Fibroblast of the aortic adventitia (primary cell): ENCODE measurements at regions not wholly inside any gene's neighbourhood (a gene's known extent, or its start where the extent isn't known, plus 50 kb on each side); places are given as distances from the start of the nearest gene placed in this dataset.

ENCODE experiments used
- DNase-seq: peaks from one replicate; pipeline ENCODE4 v3.0.0-alpha.2; 2010; ENCODE audit warnings: low read depth
- H3K4me3 ChIP-seq: 2 replicates; pipeline ENCODE4 v1.5.1; 2011; ENCODE audit warnings: low read depth, mild to moderate bottlenecking, control low read depth, low read length, moderate library complexity
- TF ChIP-seq, protein P1 (sequence below): IDR thresholded peaks from 2 replicates; pipeline ENCODE4 v1.5.1; 2011; ENCODE audit warnings: mild to moderate bottlenecking, low read length, control low read depth, inconsistent platforms; ENCODE audit not compliant: insufficient read depth

DNA sequence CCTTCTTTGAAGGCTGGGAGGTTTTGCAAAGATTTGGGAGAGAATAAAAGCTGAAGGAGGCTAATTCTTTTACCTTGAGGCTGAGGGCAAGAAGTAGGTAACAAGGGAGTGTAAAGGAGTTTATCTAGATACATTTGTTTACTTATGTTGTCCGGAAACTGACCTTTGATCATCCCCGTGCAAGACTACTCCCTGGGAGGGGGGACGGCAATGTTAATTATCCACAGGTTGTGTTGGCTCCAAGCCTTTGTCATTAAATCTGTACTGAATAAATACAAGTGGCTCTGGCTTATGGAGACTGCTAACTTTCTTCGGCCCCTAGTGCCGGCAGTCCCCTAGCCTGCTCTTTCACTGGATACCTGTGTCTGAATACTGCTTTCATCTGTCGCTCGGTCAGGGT is 1250.6 kb upstream of the LRRTM3 start:
- no peak for DNase-seq
- TF ChIP-seq, protein P1, sequence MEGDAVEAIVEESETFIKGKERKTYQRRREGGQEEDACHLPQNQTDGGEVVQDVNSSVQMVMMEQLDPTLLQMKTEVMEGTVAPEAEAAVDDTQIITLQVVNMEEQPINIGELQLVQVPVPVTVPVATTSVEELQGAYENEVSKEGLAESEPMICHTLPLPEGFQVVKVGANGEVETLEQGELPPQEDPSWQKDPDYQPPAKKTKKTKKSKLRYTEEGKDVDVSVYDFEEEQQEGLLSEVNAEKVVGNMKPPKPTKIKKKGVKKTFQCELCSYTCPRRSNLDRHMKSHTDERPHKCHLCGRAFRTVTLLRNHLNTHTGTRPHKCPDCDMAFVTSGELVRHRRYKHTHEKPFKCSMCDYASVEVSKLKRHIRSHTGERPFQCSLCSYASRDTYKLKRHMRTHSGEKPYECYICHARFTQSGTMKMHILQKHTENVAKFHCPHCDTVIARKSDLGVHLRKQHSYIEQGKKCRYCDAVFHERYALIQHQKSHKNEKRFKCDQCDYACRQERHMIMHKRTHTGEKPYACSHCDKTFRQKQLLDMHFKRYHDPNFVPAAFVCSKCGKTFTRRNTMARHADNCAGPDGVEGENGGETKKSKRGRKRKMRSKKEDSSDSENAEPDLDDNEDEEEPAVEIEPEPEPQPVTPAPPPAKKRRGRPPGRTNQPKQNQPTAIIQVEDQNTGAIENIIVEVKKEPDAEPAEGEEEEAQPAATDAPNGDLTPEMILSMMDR, result no peak
- no peak overlapping the region for H3K4me3 ChIP-seq

DNA sequence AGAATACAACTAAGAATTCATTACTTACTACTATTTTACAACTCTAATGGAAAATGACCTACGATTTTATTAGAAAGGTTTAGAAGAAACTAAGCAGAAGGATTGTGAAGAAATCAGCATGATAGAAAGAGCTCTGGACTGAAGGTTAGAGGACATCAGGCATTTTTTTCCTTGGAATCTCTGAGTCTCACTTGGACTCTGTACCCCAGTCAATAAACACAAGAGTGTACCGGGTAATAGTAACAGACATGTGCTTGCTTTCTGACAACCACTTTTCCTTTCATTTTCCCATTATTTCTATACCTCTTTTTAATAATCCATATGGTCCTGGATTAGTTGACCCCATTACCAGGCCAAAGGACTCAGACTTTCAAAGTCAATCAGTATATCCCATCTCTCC is 1240.9 kb upstream of the LRRTM3 start:
- TF ChIP-seq, protein P1, result no peak
- no peak overlapping the region for H3K4me3 ChIP-seq
- no peak for DNase-seq

GRCh38 chr10:65701168-65701776 is 1224.6 kb upstream of the LRRTM3 start:
- no peak overlapping the region for H3K4me3 ChIP-seq
- TF ChIP-seq, protein P1, result no peak
- no peak for DNase-seq

GRCh38 chr10:65708057-65708456 is 1217.8 kb upstream of the LRRTM3 start:
- TF ChIP-seq, protein P1, result no peak
- H3K4me3 ChIP-seq, result no peak overlapping the region
- no peak for DNase-seq

- TF ChIP-seq, protein P1, result no peak
- no peak overlapping the region for H3K4me3 ChIP-seq
- DNase-seq, result no peak
These were observed 1215.5 kb upstream of the LRRTM3 start for GRCh38 chr10:65710306-65710705.

DNA sequence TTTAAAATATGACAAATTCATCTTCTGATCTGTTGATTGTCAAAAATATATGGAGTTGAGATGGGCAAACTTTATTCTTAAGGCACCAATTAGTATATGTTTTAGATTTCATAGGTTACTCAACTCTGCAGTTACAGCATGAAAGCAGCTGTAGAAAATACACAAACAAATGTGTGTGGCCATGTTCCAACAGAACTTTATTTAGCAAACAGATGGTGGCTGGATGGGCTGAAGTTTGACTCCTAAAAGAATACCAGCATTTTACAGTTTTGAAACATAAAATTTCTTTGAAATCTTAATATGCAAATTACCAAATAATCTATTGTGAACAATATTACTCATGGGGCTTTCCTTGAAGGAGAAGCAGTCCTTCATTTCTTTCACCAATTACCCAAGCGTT is 1206.0 kb upstream of the LRRTM3 start:
- no peak for DNase-seq
- no peak overlapping the region for H3K4me3 ChIP-seq
- TF ChIP-seq, protein P1, result no peak

GRCh38 chr10:65720901-65721300 is 1204.9 kb upstream of the LRRTM3 start:
- no peak for DNase-seq
- no peak overlapping the region for H3K4me3 ChIP-seq
- TF ChIP-seq, protein P1, result no peak
